DMS 273 treated with DMSO at 0.1 percent for 48 hours (cell line): ENCODE measurements at regions not wholly inside any gene's neighbourhood (a gene's known extent, or its start where the extent isn't known, plus 50 kb on each side); places are given as distances from the start of the nearest gene placed in this dataset.

Source experiments
- DNase-seq: peaks from one replicate; lab custom pipeline; 2025; lab: John Stamatoyannopoulos, UW

GRCh38 chr21:32134441-32135130, 144.3 kb downstream of the MIS18A start:
- DNase-seq: no peak

GRCh38 chr21:32132881-32133280, 146.0 kb downstream of the MIS18A start:
- DNase-seq: no peak

GRCh38 chr21:32132409-32132808, 146.4 kb downstream of the MIS18A start:
- no peak for DNase-seq

GRCh38 chr21:32131960-32132359, 146.9 kb downstream of the MIS18A start:
- no peak for DNase-seq

- DNase-seq: no peak
These were observed 147.7 kb downstream of the MIS18A start for GRCh38 chr21:32131164-32131563.

GRCh38 chr21:32130031-32130891, 148.6 kb downstream of the MIS18A start:
- DNase-seq: no peak

GRCh38 chr21:32127081-32127480, 151.8 kb downstream of the MIS18A start:
- no peak for DNase-seq

GRCh38 chr21:32122082-32122481, 156.8 kb downstream of the MIS18A start:
- no peak for DNase-seq

GRCh38 chr21:32120230-32120629, 158.6 kb downstream of the MIS18A start:
- DNase-seq: no peak

GRCh38 chr21:32119811-32120210, 159.0 kb downstream of the MIS18A start:
- DNase-seq: no peak

- DNase-seq: no peak
These were observed 159.5 kb downstream of the MIS18A start for GRCh38 chr21:32119389-32119788.

GRCh38 chr21:32114419-32115035, 164.3 kb downstream of the MIS18A start:
- no peak for DNase-seq

- DNase-seq: no peak
These were observed 165.4 kb downstream of the MIS18A start for GRCh38 chr21:32113486-32113885.

GRCh38 chr21:32112195-32112594, 166.7 kb downstream of the MIS18A start:
- DNase-seq: no peak

- DNase-seq: no peak
These were observed 170.3 kb downstream of the MIS18A start for GRCh38 chr21:32108566-32108965.

GRCh38 chr21:32103361-32103760, 175.5 kb downstream of the MIS18A start:
- DNase-seq: no peak

- no peak for DNase-seq
These were observed 176.4 kb downstream of the MIS18A start for GRCh38 chr21:32102426-32102825.

- peak; percentile 76 for DNase-seq
These were observed 177.6 kb downstream of the MIS18A start for GRCh38 chr21:32101277-32101676.

GRCh38 chr21:32100423-32100822, 178.4 kb downstream of the MIS18A start:
- no peak for DNase-seq

GRCh38 chr21:32099812-32100416, 178.9 kb downstream of the MIS18A start:
- no peak for DNase-seq

- no peak for DNase-seq
These were observed 182.4 kb downstream of the MIS18A start for GRCh38 chr21:32096411-32096810.

- no peak for DNase-seq
These were observed 184.0 kb downstream of the MIS18A start for GRCh38 chr21:32094804-32095203.
